Mucosa of rectum (tissue), 2 donors: ENCODE measurements at regions not wholly inside any gene's neighbourhood (a gene's known extent, or its start where the extent isn't known, plus 50 kb on each side); places are given as distances from the start of the nearest gene placed in this dataset.
"Not testable (repeated sequence)": the region's sequence is repeated elsewhere in the genome, so short reads cannot be mapped to it uniquely, and the experiment has no call there.

ENCODE experiments used
- H3K27ac ChIP-seq, 2 donors: one replicate each; pipeline ENCODE4 v1.7.0; 2013; ENCODE audit warnings: inconsistent platforms in 2 of 2, low read depth in 2 of 2, low read length in 2 of 2
- H3K27me3 ChIP-seq, 2 donors: one replicate each; pipeline ENCODE4 v1.7.0; 2013; ENCODE audit warnings: low read length in 2 of 2; ENCODE audit not compliant: control insufficient read depth in 2 of 2, insufficient read depth in 2 of 2
- H3K36me3 ChIP-seq, 2 donors: one replicate each; pipeline ENCODE4 v1.7.0; 2013; ENCODE audit warnings: low read length in 2 of 2; ENCODE audit not compliant: control insufficient read depth in 2 of 2, insufficient read depth in 2 of 2
- H3K4me1 ChIP-seq, 2 donors: one replicate each; pipeline ENCODE4 v1.7.0; 2013; ENCODE audit warnings: low read length in 2 of 2, mild to moderate bottlenecking in 1 of 2; ENCODE audit not compliant: control insufficient read depth in 2 of 2, insufficient read depth in 2 of 2
- H3K4me3 ChIP-seq, 2 donors: one replicate each; pipeline ENCODE4 v1.7.0; 2013; ENCODE audit warnings: low read length in 2 of 2
- H3K9ac ChIP-seq, 2 donors: one replicate each; pipeline ENCODE4 v1.7.0; 2013; ENCODE audit warnings: low read length in 2 of 2, low read depth in 1 of 2, mild to moderate bottlenecking in 1 of 2
- H3K9me3 ChIP-seq, 2 donors: one replicate each; pipeline ENCODE4 v1.7.0; 2013; ENCODE audit warnings: low read length in 2 of 2; ENCODE audit not compliant: control insufficient read depth in 2 of 2
- donor health status: healthy.
- donor health status: Normal muscosa, but diverticular disease.

- H3K4me1 ChIP-seq = no peaks in the 10 kb centered on the region
- H3K9ac ChIP-seq = no peak overlapping the region
- no peak overlapping the region for H3K27ac ChIP-seq
- H3K27me3 ChIP-seq = no peaks in the 10 kb centered on the region
- no peaks in the 10 kb centered on the region for H3K9me3 ChIP-seq
- H3K4me3 ChIP-seq = no peak overlapping the region
- no peaks in the 10 kb centered on the region for H3K36me3 ChIP-seq
Measured at GRCh38 chr12:75809746-75810145, 221.8 kb downstream of the PHLDA1 start.

DNA sequence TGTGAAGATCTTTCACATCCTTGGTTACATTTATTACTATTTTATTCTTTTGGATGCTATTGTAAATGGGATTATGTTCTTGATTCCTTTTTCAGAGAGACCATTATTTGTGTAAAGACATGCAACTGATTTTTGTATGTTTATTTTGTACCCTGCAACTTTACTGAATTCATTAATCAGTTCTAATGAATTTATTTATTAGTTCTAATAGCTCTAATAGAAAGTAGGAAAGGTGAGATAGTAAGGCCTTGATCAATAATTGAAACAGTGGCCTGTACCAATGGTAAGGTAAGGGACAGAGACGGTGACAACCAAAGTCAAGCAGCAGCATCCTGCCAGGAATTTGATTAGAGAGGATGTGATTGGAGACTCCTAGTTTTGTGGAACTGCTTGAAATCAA lies 224.1 kb downstream of the PHLDA1 start:
- Histone ChIP-seq H3K4me1 (no peaks in the 10 kb centered on the region), H3K9ac (no peak overlapping the region), H3K36me3 (no peaks in the 10 kb centered on the region), H3K27ac (no peak overlapping the region), H3K4me3 (no peak overlapping the region), H3K27me3 (no peaks in the 10 kb centered on the region), H3K9me3 (no peaks in the 10 kb centered on the region)

DNA sequence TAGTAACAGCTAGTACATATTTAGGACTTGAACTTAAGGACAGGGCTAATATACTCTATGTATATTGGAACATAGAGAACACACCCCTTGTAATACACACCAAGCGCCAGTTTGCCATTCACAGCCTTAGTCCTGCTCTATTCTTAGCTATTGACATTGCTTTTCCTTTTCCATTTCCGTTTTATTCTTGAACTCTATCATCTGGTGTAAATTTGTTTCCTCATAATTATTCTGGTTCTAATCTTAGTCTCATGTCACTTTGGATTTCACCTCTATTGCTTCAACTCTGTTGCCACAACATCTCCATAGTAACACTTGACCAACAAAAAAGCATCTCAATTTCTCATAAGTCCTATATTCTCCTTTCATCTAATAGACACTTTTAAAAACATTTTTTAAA lies 225.7 kb downstream of the PHLDA1 start:
- Histone ChIP-seq H3K4me3 (no peak overlapping the region), H3K27me3 (no peaks in the 10 kb centered on the region), H3K9me3 (no peaks in the 10 kb centered on the region), H3K4me1 (no peaks in the 10 kb centered on the region), H3K36me3 (no peaks in the 10 kb centered on the region), H3K27ac (no peak overlapping the region), H3K9ac (no peak overlapping the region)

- no peak overlapping the region for H3K27ac ChIP-seq
- H3K36me3 ChIP-seq = no peaks in the 10 kb centered on the region
- no peak overlapping the region for H3K9ac ChIP-seq
- H3K4me1 ChIP-seq = no peaks in the 10 kb centered on the region
- no peaks in the 10 kb centered on the region for H3K27me3 ChIP-seq
- H3K9me3 ChIP-seq = no peaks in the 10 kb centered on the region
- no peak overlapping the region for H3K4me3 ChIP-seq
Measured at GRCh38 chr12:75805320-75805719, 226.3 kb downstream of the PHLDA1 start.

DNA sequence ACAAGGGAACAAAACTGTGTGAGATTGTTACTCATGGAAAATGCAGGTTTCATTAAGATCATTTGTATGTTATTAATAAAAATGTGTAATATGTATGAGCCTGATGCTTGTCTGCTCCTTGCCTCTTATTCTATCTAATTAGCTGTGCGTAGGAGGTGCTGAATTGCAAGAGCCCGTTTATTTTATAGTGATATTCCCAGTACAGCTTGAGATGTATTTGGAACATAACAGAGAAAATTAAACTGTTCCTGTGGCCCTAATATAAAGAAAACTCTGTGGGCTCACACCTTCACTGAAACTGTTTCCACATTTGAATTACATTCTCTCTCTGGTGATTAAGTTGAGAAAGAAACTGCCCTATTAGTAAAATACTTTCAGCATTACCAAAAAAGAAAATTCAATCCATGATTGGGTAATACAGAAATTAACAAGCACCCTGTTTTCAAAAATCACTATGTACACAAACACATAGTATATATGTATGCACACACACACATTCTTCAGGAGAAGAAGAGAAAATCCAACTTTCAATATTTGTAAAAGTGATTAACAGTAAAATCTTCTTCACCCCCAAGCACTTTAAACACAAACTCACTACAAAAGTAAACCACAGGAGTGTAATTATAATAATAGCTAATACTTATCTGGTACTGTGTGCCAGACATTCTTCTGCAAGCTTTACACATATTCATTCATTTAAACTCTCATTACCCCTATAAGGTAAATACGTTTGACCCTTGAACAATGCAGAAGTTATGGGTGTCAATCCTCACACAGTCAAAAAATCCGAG lies 233.2 kb downstream of the PHLDA1 start:
- Histone ChIP-seq H3K9me3 (no peaks in the 10 kb centered on the region), H3K36me3 (no peaks in the 10 kb centered on the region)

GRCh38 chr12:75795125-75795524 lies 236.5 kb downstream of the PHLDA1 start:
- no peak overlapping the region for H3K9ac ChIP-seq

More for the DNA sequence above, 233.2 kb downstream of the PHLDA1 start:
- Histone ChIP-seq H3K27me3 (no peaks in the 10 kb centered on the region), H3K27ac (no peak overlapping the region), H3K4me3 (no peak overlapping the region), H3K4me1 (no peaks in the 10 kb centered on the region), H3K9ac (no peak overlapping the region)

GRCh38 chr12:75792687-75793086 lies 238.9 kb downstream of the PHLDA1 start:
- no peaks in the 10 kb centered on the region for H3K9me3 ChIP-seq
- no peak overlapping the region for H3K27ac ChIP-seq
- H3K9ac ChIP-seq = no peak overlapping the region
- H3K36me3 ChIP-seq = no peaks in the 10 kb centered on the region
- H3K4me1 ChIP-seq = no peaks in the 10 kb centered on the region
- H3K27me3 ChIP-seq = no peaks in the 10 kb centered on the region
- no peak overlapping the region for H3K4me3 ChIP-seq

More at GRCh38 chr12:75795125-75795524, 236.5 kb downstream of the PHLDA1 start:
- Histone ChIP-seq H3K36me3 (no peaks in the 10 kb centered on the region), H3K27me3 (no peaks in the 10 kb centered on the region), H3K4me3 (no peak overlapping the region), H3K9me3 (no peaks in the 10 kb centered on the region), H3K4me1 (no peaks in the 10 kb centered on the region), H3K27ac (no peak overlapping the region)

DNA sequence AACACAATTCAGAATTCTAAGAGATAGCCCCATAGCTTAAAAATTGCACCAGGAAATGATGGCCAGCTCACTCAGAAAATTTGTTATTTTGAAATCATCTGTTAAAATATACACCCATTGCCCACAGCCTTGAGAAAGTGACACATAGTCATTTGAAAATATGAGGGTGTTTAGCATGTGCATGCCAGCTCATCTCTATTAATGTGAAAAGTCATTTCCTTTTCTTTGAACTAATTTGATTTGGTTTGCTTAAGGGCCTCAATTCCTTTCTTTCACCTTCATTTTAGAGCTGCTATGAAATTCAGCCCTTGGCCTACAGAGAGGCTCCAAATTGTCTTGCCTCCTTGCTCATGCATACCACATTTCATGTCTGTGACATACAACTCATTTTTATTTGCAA lies 241.4 kb downstream of the PHLDA1 start:
- Histone ChIP-seq H3K36me3 (no peaks in the 10 kb centered on the region), H3K27ac (no peak overlapping the region), H3K4me1 (no peaks in the 10 kb centered on the region), H3K4me3 (no peak overlapping the region), H3K27me3 (no peaks in the 10 kb centered on the region), H3K9ac (no peak overlapping the region), H3K9me3 (no peaks in the 10 kb centered on the region)

DNA sequence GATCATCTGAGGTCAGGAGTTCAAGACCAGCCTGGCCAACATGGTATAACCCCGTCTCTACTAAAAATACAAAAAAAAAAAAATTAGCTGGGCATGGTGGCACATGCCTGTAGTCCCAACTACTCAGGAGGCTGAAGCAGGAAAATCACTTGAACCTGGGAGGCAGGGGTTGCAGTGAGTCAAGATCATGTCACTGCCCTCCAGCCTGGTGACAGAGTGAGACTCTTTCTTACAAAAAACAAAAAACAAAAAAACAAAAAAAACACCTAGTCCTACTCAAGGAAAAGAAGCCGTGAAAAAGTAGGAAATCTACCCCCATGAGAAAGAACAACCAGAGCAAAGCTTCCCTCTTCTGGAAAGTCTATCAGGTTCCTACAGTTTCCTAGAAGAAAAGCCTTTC lies 244.4 kb downstream of the PHLDA1 start:
- H3K9ac ChIP-seq, H3K27me3 ChIP-seq, H3K27ac ChIP-seq, H3K9me3 ChIP-seq, H3K36me3 ChIP-seq, H3K4me1 ChIP-seq, H3K4me3 ChIP-seq: not testable (repeated sequence)

- Histone ChIP-seq H3K9me3 (no peaks in the 10 kb centered on the region), H3K36me3 (no peaks in the 10 kb centered on the region), H3K4me3 (no peak overlapping the region), H3K27ac (no peak overlapping the region), H3K9ac (no peak overlapping the region), H3K27me3 (no peaks in the 10 kb centered on the region), H3K4me1 (no peaks in the 10 kb centered on the region)
Measured at GRCh38 chr12:75786070-75786469, 245.5 kb downstream of the PHLDA1 start.
